GM12878 (cell line): ENCODE measurements at regions not wholly inside any gene's neighbourhood (a gene's known extent, or its start where the extent isn't known, plus 50 kb on each side); places are given as distances from the start of the nearest gene placed in this dataset.

Experiments
- ASH2L ChIP-seq: fragments of 300-600, 200-600 bp; sonication (generic); IDR thresholded peaks from 2 replicates; pipeline ENCODE4 v1.6.1; 2017; ENCODE audit warnings: low read depth, mild to moderate bottlenecking, borderline replicate concordance
- CHD1 ChIP-seq: IDR thresholded peaks from 2 replicates; pipeline ENCODE4 v1.6.1; 2012; ENCODE audit warnings: low read depth, low read length, improper control_type of control experiment
- EED ChIP-seq: sonication (generic); IDR thresholded peaks from 2 replicates; pipeline ENCODE4 v1.6.1; 2016; ENCODE audit warnings: antibody characterized with exemption, low read depth
- MAX ChIP-seq: IDR thresholded peaks from 2 replicates; pipeline ENCODE4 v1.6.1; 2012; ENCODE audit warnings: low read depth, low read length, improper control_type of control experiment
- NFYA ChIP-seq: IDR thresholded peaks from 2 replicates; pipeline ENCODE4 v1.6.1; 2011; ENCODE audit warnings: low read depth, mild to moderate bottlenecking, low read length, improper control_type of control experiment, borderline replicate concordance
- RCOR1 ChIP-seq: conservative IDR thresholded peaks from 2 replicates; pipeline ENCODE4 v1.6.1; 2012; ENCODE audit warnings: low read depth, low read length, improper control_type of control experiment
- REST ChIP-seq: IDR thresholded peaks from 2 replicates; pipeline ENCODE4 v1.6.1; 2012; ENCODE audit warnings: mild to moderate bottlenecking, low read depth, low read length
- RFX5 ChIP-seq: IDR thresholded peaks from 2 replicates; pipeline ENCODE4 v1.6.1; 2011; ENCODE audit warnings: low read depth, low read length, improper control_type of control experiment
- SMARCA5 ChIP-seq: fragments of 450-650 bp; IDR thresholded peaks from 2 replicates; pipeline ENCODE4 v1.6.1; 2017; ENCODE audit warnings: mild to moderate bottlenecking
- SPI1 ChIP-seq: IDR thresholded peaks from 2 replicates; pipeline ENCODE4 v1.6.1; 2011; ENCODE audit warnings: low read depth, mild to moderate bottlenecking, low read length, moderate library complexity, borderline replicate concordance; ENCODE audit not compliant: insufficient read depth
- WRNIP1 ChIP-seq: IDR thresholded peaks from 2 replicates; pipeline ENCODE4 v1.6.1; 2011; ENCODE audit warnings: low read depth, low read length, improper control_type of control experiment, borderline replicate concordance
- TF ChIP-seq, protein P1 (sequence below): fragments of 450-650 bp; IDR thresholded peaks from 2 replicates; pipeline ENCODE4 v1.6.1; 2017; ENCODE audit warnings: mild to moderate bottlenecking, moderate library complexity
- TF ChIP-seq, protein P2 (sequence below): fragments of 450-650 bp; formaldehyde crosslinking; IDR thresholded peaks from 2 replicates; pipeline ENCODE4 v1.4.0; 2022; ENCODE audit warnings: mild to moderate bottlenecking, moderate library complexity

DNA sequence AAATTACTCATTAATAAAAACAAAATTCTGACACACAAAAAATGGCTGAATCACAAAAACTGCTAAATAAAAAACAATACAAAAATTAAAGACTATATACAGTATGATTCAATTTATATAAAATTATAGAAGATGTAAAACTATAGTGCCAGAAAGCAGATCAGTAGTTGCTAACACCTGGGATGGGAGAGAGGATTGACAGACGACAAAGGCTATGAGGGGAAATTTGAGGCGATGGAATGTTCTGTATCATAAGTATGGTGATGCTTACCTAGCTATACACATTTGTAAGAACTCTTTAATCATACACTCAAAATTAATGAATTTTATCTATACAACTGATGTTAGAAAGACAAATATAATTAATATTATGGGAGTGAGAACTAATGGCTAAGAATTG lies 247.9 kb upstream of the GJE1 start (continued):
- TF ChIP-seq, protein P1, sequence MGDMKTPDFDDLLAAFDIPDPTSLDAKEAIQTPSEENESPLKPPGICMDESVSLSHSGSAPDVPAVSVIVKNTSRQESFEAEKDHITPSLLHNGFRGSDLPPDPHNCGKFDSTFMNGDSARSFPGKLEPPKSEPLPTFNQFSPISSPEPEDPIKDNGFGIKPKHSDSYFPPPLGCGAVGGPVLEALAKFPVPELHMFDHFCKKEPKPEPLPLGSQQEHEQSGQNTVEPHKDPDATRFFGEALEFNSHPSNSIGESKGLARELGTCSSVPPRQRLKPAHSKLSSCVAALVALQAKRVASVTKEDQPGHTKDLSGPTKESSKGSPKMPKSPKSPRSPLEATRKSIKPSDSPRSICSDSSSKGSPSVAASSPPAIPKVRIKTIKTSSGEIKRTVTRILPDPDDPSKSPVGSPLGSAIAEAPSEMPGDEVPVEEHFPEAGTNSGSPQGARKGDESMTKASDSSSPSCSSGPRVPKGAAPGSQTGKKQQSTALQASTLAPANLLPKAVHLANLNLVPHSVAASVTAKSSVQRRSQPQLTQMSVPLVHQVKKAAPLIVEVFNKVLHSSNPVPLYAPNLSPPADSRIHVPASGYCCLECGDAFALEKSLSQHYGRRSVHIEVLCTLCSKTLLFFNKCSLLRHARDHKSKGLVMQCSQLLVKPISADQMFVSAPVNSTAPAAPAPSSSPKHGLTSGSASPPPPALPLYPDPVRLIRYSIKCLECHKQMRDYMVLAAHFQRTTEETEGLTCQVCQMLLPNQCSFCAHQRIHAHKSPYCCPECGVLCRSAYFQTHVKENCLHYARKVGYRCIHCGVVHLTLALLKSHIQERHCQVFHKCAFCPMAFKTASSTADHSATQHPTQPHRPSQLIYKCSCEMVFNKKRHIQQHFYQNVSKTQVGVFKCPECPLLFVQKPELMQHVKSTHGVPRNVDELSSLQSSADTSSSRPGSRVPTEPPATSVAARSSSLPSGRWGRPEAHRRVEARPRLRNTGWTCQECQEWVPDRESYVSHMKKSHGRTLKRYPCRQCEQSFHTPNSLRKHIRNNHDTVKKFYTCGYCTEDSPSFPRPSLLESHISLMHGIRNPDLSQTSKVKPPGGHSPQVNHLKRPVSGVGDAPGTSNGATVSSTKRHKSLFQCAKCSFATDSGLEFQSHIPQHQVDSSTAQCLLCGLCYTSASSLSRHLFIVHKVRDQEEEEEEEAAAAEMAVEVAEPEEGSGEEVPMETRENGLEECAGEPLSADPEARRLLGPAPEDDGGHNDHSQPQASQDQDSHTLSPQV, result no peak
- TF ChIP-seq RCOR1 (no peak), EED (no peak), CHD1 (no peak), NFYA (no peak), ASH2L (no peak), MAX (no peak), SPI1 (no peak), REST (no peak), SMARCA5 (no peak), WRNIP1 (no peak), RFX5 (no peak)
- TF ChIP-seq, protein P2, sequence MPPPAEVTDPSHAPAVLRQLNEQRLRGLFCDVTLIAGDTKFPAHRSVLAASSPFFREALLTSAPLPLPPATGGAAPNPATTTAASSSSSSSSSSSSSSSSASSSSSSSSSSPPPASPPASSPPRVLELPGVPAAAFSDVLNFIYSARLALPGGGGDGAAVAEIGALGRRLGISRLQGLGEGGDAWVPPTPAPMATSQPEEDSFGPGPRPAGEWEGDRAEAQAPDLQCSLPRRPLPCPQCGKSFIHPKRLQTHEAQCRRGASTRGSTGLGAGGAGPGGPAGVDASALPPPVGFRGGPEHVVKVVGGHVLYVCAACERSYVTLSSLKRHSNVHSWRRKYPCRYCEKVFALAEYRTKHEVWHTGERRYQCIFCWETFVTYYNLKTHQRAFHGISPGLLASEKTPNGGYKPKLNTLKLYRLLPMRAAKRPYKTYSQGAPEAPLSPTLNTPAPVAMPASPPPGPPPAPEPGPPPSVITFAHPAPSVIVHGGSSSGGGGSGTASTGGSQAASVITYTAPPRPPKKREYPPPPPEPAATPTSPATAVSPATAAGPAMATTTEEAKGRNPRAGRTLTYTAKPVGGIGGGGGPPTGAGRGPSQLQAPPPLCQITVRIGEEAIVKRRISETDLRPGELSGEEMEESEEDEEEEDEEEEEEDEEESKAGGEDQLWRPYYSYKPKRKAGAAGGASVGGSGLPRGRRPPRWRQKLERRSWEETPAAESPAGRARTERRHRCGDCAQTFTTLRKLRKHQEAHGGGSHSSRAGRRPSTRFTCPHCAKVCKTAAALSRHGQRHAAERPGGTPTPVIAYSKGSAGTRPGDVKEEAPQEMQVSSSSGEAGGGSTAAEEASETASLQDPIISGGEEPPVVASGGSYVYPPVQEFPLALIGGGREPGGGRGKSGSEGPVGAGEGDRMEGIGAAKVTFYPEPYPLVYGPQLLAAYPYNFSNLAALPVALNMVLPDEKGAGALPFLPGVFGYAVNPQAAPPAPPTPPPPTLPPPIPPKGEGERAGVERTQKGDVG, result no peak
